A549 (cell line): ENCODE measurements at regions not wholly inside any gene's neighbourhood (a gene's known extent, or its start where the extent isn't known, plus 50 kb on each side); places are given as distances from the start of the nearest gene placed in this dataset.

ENCODE experiments used
- ATAC-seq, 2 experiments: fragments of 200-7000 bp in 1 of 2; fragments of >200 bp in 1 of 2; cut with Nextera tagmentation in 1 of 2; cut with Tn5 transposase in 1 of 2; 3 replicates each; pipeline versions ENCODE4 v1.8.0 to v1.9.1; 2018 to 2020; ENCODE audit warnings: mild to moderate bottlenecking in 1 of 2, moderate library complexity in 1 of 2
- CTCF ChIA-PET: fragments of 300-600 bp; sonication (Branson Sonifier 250); formaldehyde crosslinking; extraction: SDS; loops from one replicate; lab custom pipeline; 2021; ENCODE audit warnings: antibody characterized with exemption, inconsistent platforms; lab: Yijun Ruan, JAX
- POLR2A ChIA-PET: fragments of 350-600 bp; formaldehyde crosslinking; extraction: SDS; loops from one replicate; lab custom pipeline; 2021; ENCODE audit warnings: antibody characterized with exemption, inconsistent platforms; lab: Yijun Ruan, JAX
- DNase-seq, 2 experiments: peaks; one replicate each; pipeline versions ENCODE4 v3.0.0 to v3.0.0-alpha.2; 2011 to 2016; ENCODE audit warnings: low read depth in 1 of 2, low spot score in 1 of 2
- FAIRE-seq: peaks from 2 replicates; lab custom pipeline; 2011; peaks lifted over from hg19 to GRCh38; lab: Jason Lieb, UNC
- H3K27ac ChIP-seq, 2 experiments: fragments of >200 bp; sonication (Bioruptor Twin); formaldehyde crosslinking; 3 replicates each; pipeline ENCODE4 v1.5.1; 2016 to 2017
- H3K4me1 ChIP-seq: fragments of >200 bp; sonication (Bioruptor Twin); formaldehyde crosslinking; 3 replicates; pipeline ENCODE4 v1.6.1; 2016
- H3K4me2 ChIP-seq: fragments of >200 bp; sonication (Bioruptor Twin); formaldehyde crosslinking; 3 replicates; pipeline ENCODE4 v1.6.1; 2016
- H3K4me3 ChIP-seq: fragments of >200 bp; sonication (Bioruptor Twin); formaldehyde crosslinking; 3 replicates; pipeline ENCODE4 v1.5.1; 2016
- H3K9me3 ChIP-seq: fragments of >200 bp; sonication (Bioruptor Twin); formaldehyde crosslinking; 3 replicates; pipeline ENCODE4 v1.6.1; 2016
- ATOH8 ChIP-seq: fragments of 250-450 bp; sonication (Bioruptor Pico); IDR thresholded peaks from 2 replicates; pipeline ENCODE4 v1.5.0; 2020; ENCODE audit warnings: low read depth, mild to moderate bottlenecking, moderate library complexity
- CBX2 ChIP-seq: fragments of 200-600 bp; sonication (generic); IDR thresholded peaks from 2 replicates; pipeline ENCODE4 v1.6.1; 2016; ENCODE audit warnings: low read depth, mild to moderate bottlenecking, borderline replicate concordance
- CEBPB ChIP-seq, 2 experiments: fragments of >200 bp in 1 of 2; sonication (Bioruptor Twin) in 1 of 2; formaldehyde crosslinking in 1 of 2; IDR thresholded peaks; 2 replicates each; pipeline ENCODE4 v1.6.1; 2012 to 2016
- CHD4 ChIP-seq: fragments of 200-600 bp; sonication (generic); IDR thresholded peaks from 2 replicates; pipeline ENCODE4 v1.6.1; 2016; ENCODE audit warnings: antibody characterized with exemption, mild to moderate bottlenecking, borderline replicate concordance
- EHF ChIP-seq: fragments of 250-450 bp; sonication (Bioruptor Pico); IDR thresholded peaks from 2 replicates; pipeline ENCODE4 v1.5.0; 2020; ENCODE audit warnings: mild to moderate bottlenecking
- EHMT2 ChIP-seq: fragments of 200-600 bp; sonication (generic); IDR thresholded peaks from 2 replicates; pipeline ENCODE4 v1.6.1; 2016; ENCODE audit warnings: antibody characterized with exemption, low read depth, mild to moderate bottlenecking, moderate library complexity
- FOSL2 ChIP-seq, 2 experiments: fragments of 450-650 bp in 1 of 2; fragments of >200 bp in 1 of 2; sonication (Bioruptor Twin) in 1 of 2; formaldehyde crosslinking; IDR thresholded peaks; 2 replicates each; pipeline versions ENCODE4 v1.5.0 to v1.6.1; 2016 to 2020; ENCODE audit warnings: mild to moderate bottlenecking in 1 of 2, moderate library complexity in 1 of 2
- FOXS1 ChIP-seq: fragments of 250-450 bp; sonication (Bioruptor Pico); IDR thresholded peaks from 2 replicates; pipeline ENCODE4 v1.5.0; 2020; ENCODE audit warnings: mild to moderate bottlenecking, moderate library complexity
- GATA3 ChIP-seq: IDR thresholded peaks from 2 replicates; pipeline ENCODE4 v1.6.1; 2012; ENCODE audit warnings: borderline replicate concordance
- HOXB13 ChIP-seq: fragments of 250-450 bp; sonication (Bioruptor Pico); IDR thresholded peaks from 2 replicates; pipeline ENCODE4 v1.5.0; 2020; ENCODE audit warnings: low read depth, mild to moderate bottlenecking, moderate library complexity
- JUN ChIP-seq, 2 experiments: fragments of >200 bp; sonication (Bioruptor Twin); formaldehyde crosslinking; IDR thresholded peaks; 2 replicates in 1 of 2; 3 replicates in 1 of 2; pipeline ENCODE4 v1.6.1; 2016 to 2017
- KDM1A ChIP-seq: fragments of 200-600 bp; sonication (generic); IDR thresholded peaks from 2 replicates; pipeline ENCODE4 v1.6.1; 2016; ENCODE audit warnings: low read depth, mild to moderate bottlenecking
- MAX ChIP-seq: IDR thresholded peaks from 2 replicates; pipeline ENCODE4 v1.6.1; 2012
- PBX3 ChIP-seq: IDR thresholded peaks from 2 replicates; pipeline ENCODE4 v1.6.1; 2012
- RAD21 ChIP-seq, 2 experiments: fragments of >200 bp in 1 of 2; sonication (Bioruptor Twin) in 1 of 2; formaldehyde crosslinking in 1 of 2; IDR thresholded peaks in 1 of 2; conservative IDR thresholded peaks in 1 of 2; 2 replicates in 1 of 2; 3 replicates in 1 of 2; pipeline ENCODE4 v1.6.1; 2012 to 2018; ENCODE audit warnings: inconsistent platforms in 1 of 2
- RARB ChIP-seq: fragments of 250-450 bp; sonication (Bioruptor Pico); IDR thresholded peaks from 2 replicates; pipeline ENCODE4 v1.8.0; 2021; ENCODE audit warnings: mild to moderate bottlenecking, moderate library complexity
- RCOR1 ChIP-seq: fragments of 150-350 bp; IDR thresholded peaks from 2 replicates; pipeline ENCODE4 v1.6.1; 2014; ENCODE audit warnings: antibody characterized with exemption, low read length, low read depth
- TP53 ChIP-seq: fragments of 250-450 bp; sonication (Bioruptor Pico); IDR thresholded peaks from 2 replicates; pipeline ENCODE4 v1.5.0; 2021; ENCODE audit warnings: mild to moderate bottlenecking, moderate library complexity
- ZC3H11A ChIP-seq: fragments of 450-650 bp; IDR thresholded peaks from 2 replicates; pipeline ENCODE4 v1.6.1; 2014; ENCODE audit warnings: antibody characterized with exemption, mild to moderate bottlenecking
- ZNF302 ChIP-seq: fragments of 250-450 bp; sonication (Bioruptor Pico); IDR thresholded peaks from 2 replicates; pipeline ENCODE4 v1.9.0; 2021; ENCODE audit warnings: inconsistent platforms, mild to moderate bottlenecking, moderate library complexity
- WGBS: methylation state at CpG from one replicate; pipeline ENCODE4 v1.1.6; 2017; ENCODE audit errors: missing lambda C conversion rate; 5-methylcytosine and 5-hydroxymethylcytosine counted together

- no peak for FAIRE-seq
- Histone ChIP-seq H3K4me3 (no peak overlapping the region), H3K4me2 (peak overlapping the region; percentile 71), H3K9me3 (no peaks in the 10 kb centered on the region)
- TF ChIP-seq TP53 (CRISPR knock-in tag) (no peak), FOSL2 (IDR thresholded peaks at IDR 0.05) (no peak), FOSL2 (CRISPR knock-in tag; IDR thresholded peaks at IDR 0.05) (no peak), RCOR1 (no peak), FOXS1 (CRISPR knock-in tag) (no peak), ZC3H11A (no peak), GATA3 (no peak), ZNF302 (CRISPR knock-in tag) (no peak), HOXB13 (CRISPR knock-in tag) (no peak), PBX3 (no peak)
- TF ChIP-seq, all 56 proteins: peak for 0
- ATAC-seq (no peak), DNase-seq (no peak)
- POLR2A ChIA-PET, result interaction anchor here (2.3 to 3.1 kb wide), 2 partner anchors 58 to 60 kb away, joined by 16 to 40 read pairs; partner anchors contain the start of gene RTN4
- 64% methylated on average over 7 of the region's 7 CpGs for WGBS
- CTCF ChIA-PET, result interaction anchor here (0.6 to 14.1 kb wide), 13 partner anchors 9 to 209 kb away, joined by 3 to 148 read pairs (median 3); partner anchors contain the start of gene RTN4
- H3K27ac ChIP-seq, result peak overlapping the region; percentile 92 to 93
- H3K4me1 ChIP-seq, result peaks cover 76% of the 10 kb centered on the region
Observed at GRCh38 chr2:55108456-55109160, 58.4 kb upstream of the RTN4 start.

GRCh38 chr2:55107436-55107835 is 57.2 kb upstream of the RTN4 start:
- no peak for FAIRE-seq
- CTCF ChIA-PET, result interaction anchor here (0.6 to 14.1 kb wide), 5 partner anchors 10 to 93 kb away, joined by 5 to 148 read pairs (median 8); partner anchors contain the start of gene RTN4
- peak in 1 of 2 experiments; percentile 69; a peak in 3 of 6 replicates for ATAC-seq
- POLR2A ChIA-PET, result interaction anchor here (2.4 to 3.1 kb wide), 2 partner anchors 57 to 59 kb away, joined by 15 to 16 read pairs; partner anchors contain the start of gene RTN4
- H3K4me1 ChIP-seq, result peaks cover 71% of the 10 kb centered on the region
- no peaks in the 10 kb centered on the region for H3K9me3 ChIP-seq
- no peak for TF ChIP-seq EHMT2
- TF ChIP-seq FOXS1 (CRISPR knock-in tag), result no peak
- TF ChIP-seq RARB, result no peak
- 0 out of 2 replicates have a peak, but pooled peaks have one; percentile 21 for TF ChIP-seq GATA3
- H3K4me2 ChIP-seq, result peak overlapping the region; percentile 71
- DNase-seq, result peak in 1 of 2 experiments; percentile 56
- no peak overlapping the region for H3K4me3 ChIP-seq
- peak overlapping the region; percentile 92 to 93 for H3K27ac ChIP-seq

GRCh38 chr2:55106148-55106547 is 55.9 kb upstream of the RTN4 start:
- Histone ChIP-seq H3K27ac (peak overlapping the region; percentile 92 to 93; a peak in 5 of 6 replicates), H3K4me1 (peaks cover 71% of the 10 kb centered on the region), H3K4me2 (peak overlapping the region; percentile 71; the same call in 2 of the 3 replicates), H3K9me3 (no peaks in the 10 kb centered on the region), H3K4me3 (no peak overlapping the region)
- ChIA-PET CTCF (interaction anchor here (0.7 to 14.1 kb wide), 7 partner anchors 9 to 126 kb away, joined by 3 to 148 read pairs (median 4); partner anchors contain the start of genes CLHC1, RPS27A and RTN4), POLR2A (interaction anchor here (2.4 kb wide), 1 partner anchor 56 kb away, joined by 15 read pairs; the partner anchor contains the start of gene RTN4)
- FAIRE-seq (no peak), DNase-seq (no peak), ATAC-seq (no peak)
- WGBS, result 76% methylated on average over 1 of the region's 1 CpG
- TF ChIP-seq CEBPB (IDR thresholded peaks at IDR 0.05), result peak; percentile 14 to 54; a peak in 1 of 4 replicates
- no peak for TF ChIP-seq GATA3
- no peak for TF ChIP-seq EHF
- no peak for TF ChIP-seq JUN (IDR thresholded peaks at IDR 0.05)

- FAIRE-seq, result no peak
- 97% methylated on average over 2 of the region's 2 CpGs for WGBS
Observed at GRCh38 chr2:55105456-55105855, 55.2 kb upstream of the RTN4 start.

More at GRCh38 chr2:55105456-55105855, 55.2 kb upstream of the RTN4 start:
- H3K4me1 ChIP-seq, result peaks cover 71% of the 10 kb centered on the region
- peak overlapping the region; percentile 92 to 93; a peak in 5 of 6 replicates for H3K27ac ChIP-seq
- no peak for DNase-seq
- no peak for ATAC-seq
- TF ChIP-seq GATA3, result no peak
- TF ChIP-seq RAD21 (conservative IDR thresholded peaks at IDR 0.05 in 1 of 2, IDR thresholded peaks at IDR 0.05 in 1 of 2), result no peak
- no peak for TF ChIP-seq CBX2
- TF ChIP-seq KDM1A, result no peak
- no peak for TF ChIP-seq CHD4
- TF ChIP-seq MAX, result no peak
- no peak for TF ChIP-seq ATOH8 (CRISPR knock-in tag)
- TF ChIP-seq, all 56 proteins: peak for 0
- H3K9me3 ChIP-seq, result no peaks in the 10 kb centered on the region
- ChIA-PET POLR2A (interaction anchor here (2.4 kb wide), 1 partner anchor 55 kb away, joined by 15 read pairs; the partner anchor contains the start of gene RTN4), CTCF (interaction anchor here (0.9 to 14.1 kb wide), 4 partner anchors 8 to 62 kb away, joined by 4 to 148 read pairs (median 4); no protein-coding TSS in a partner anchor)
- no peak overlapping the region for H3K4me2 ChIP-seq
- no peak overlapping the region for H3K4me3 ChIP-seq
